OCI-LY3 (cell line): ENCODE measurements at regions not wholly inside any gene's neighbourhood (a gene's known extent, or its start where the extent isn't known, plus 50 kb on each side); places are given as distances from the start of the nearest gene placed in this dataset.

Experiments used
- H2AFZ ChIP-seq: fragments of 200-600, 300-600 bp; shearing (Covaris generic); 2 replicates; pipeline ENCODE4 v1.6.0; 2014; ENCODE audit warnings: antibody characterized with exemption, low read depth, low read length
- H3K27ac ChIP-seq: fragments of 200-600, 300-600 bp; sonication (generic); 2 replicates; pipeline ENCODE4 v1.5.1; 2014; ENCODE audit warnings: mild to moderate bottlenecking, low read length, moderate library complexity, mixed read lengths
- H3K27me3 ChIP-seq: fragments of 200-600, 300-600 bp; sonication (generic); 2 replicates; pipeline ENCODE4 v1.6.1; 2014; ENCODE audit warnings: low read depth, low read length, mixed read lengths
- H3K36me3 ChIP-seq: fragments of 200-600, 300-600 bp; sonication (generic); replicated peaks from 2 replicates; pipeline ENCODE3; 2014; ENCODE audit warnings: low read depth, low read length, mixed read lengths
- H3K4me1 ChIP-seq: fragments of 300-600, 200-600 bp; sonication (generic); 2 replicates; pipeline ENCODE4 v1.6.1; 2014; ENCODE audit warnings: low read length, mixed read lengths
- H3K4me2 ChIP-seq: fragments of 200-600, 300-600 bp; sonication (generic); 2 replicates; pipeline ENCODE4 v1.6.1; 2014; ENCODE audit warnings: low read length, mixed read lengths
- H3K4me3 ChIP-seq: fragments of 300-600, 200-600 bp; sonication (generic); 2 replicates; pipeline ENCODE4 v1.5.1; 2014; ENCODE audit warnings: antibody characterized with exemption, mild to moderate bottlenecking, low read length, moderate library complexity
- H3K79me2 ChIP-seq: fragments of 300-600, 200-600 bp; shearing (Covaris generic); 2 replicates; pipeline ENCODE4 v1.6.1; 2014; ENCODE audit warnings: mild to moderate bottlenecking, low read length, mixed read lengths
- H3K9ac ChIP-seq: fragments of 300-600, 200-600 bp; shearing (Covaris generic); 2 replicates; pipeline ENCODE4 v1.6.0; 2014; ENCODE audit warnings: mild to moderate bottlenecking, low read length, moderate library complexity
- H3K9me3 ChIP-seq: fragments of 200-600, 300-600 bp; shearing (Covaris generic); 2 replicates; pipeline ENCODE4 v1.6.1; 2014; ENCODE audit warnings: low read length, mixed read lengths; ENCODE audit not compliant: insufficient read depth
- H4K20me1 ChIP-seq: fragments of 200-600, 300-600 bp; sonication (generic); 2 replicates; pipeline ENCODE4 v1.6.1; 2016; ENCODE audit warnings: low read length, mixed read lengths; ENCODE audit not compliant: insufficient read depth
- CTCF ChIP-seq: fragments of 200-600, 300-600 bp; sonication (generic); IDR thresholded peaks from 2 replicates; pipeline ENCODE4 v1.5.1; 2014; ENCODE audit warnings: antibody characterized with exemption, low read length, low read depth
- EZH2phosphoT487 ChIP-seq: fragments of 200-600 bp; shearing (Covaris generic); IDR thresholded peaks from 2 replicates; pipeline ENCODE4 v1.6.1; 2018; ENCODE audit warnings: antibody characterized with exemption, mixed run types, low read depth

- Histone ChIP-seq H3K4me3 (no peak overlapping the region), H2AFZ (no peak overlapping the region), H3K27me3 (no peaks in the 10 kb centered on the region)
Observed at GRCh38 chr11:105236664-105237063, 97.1 kb upstream of the CARD18 start.

GRCh38 chr11:105233285-105233684 is 93.7 kb upstream of the CARD18 start:
- Histone ChIP-seq H3K9ac (no peak overlapping the region), H3K79me2 (no peaks in the 10 kb centered on the region), H4K20me1 (no peaks in the 10 kb centered on the region), H3K27ac (no peak overlapping the region), H3K4me3 (no peak overlapping the region), H3K27me3 (no peaks in the 10 kb centered on the region), H3K9me3 (no peaks in the 10 kb centered on the region), H3K4me2 (no peak overlapping the region), H3K4me1 (no peaks in the 10 kb centered on the region), H2AFZ (no peak overlapping the region), H3K36me3 (no peaks in the 10 kb centered on the region)
- TF ChIP-seq CTCF (no peak), EZH2phosphoT487 (no peak)

More at GRCh38 chr11:105236664-105237063, 97.1 kb upstream of the CARD18 start:
- H4K20me1 ChIP-seq, result no peaks in the 10 kb centered on the region
- no peak overlapping the region for H3K27ac ChIP-seq
- no peaks in the 10 kb centered on the region for H3K79me2 ChIP-seq
- no peak for TF ChIP-seq EZH2phosphoT487
- no peak for TF ChIP-seq CTCF
- no peaks in the 10 kb centered on the region for H3K4me1 ChIP-seq
- H3K36me3 ChIP-seq, result no peaks in the 10 kb centered on the region
- no peak overlapping the region for H3K4me2 ChIP-seq
- no peaks in the 10 kb centered on the region for H3K9me3 ChIP-seq
- H3K9ac ChIP-seq, result no peak overlapping the region

- TF ChIP-seq CTCF (no peak), EZH2phosphoT487 (no peak)
Observed at GRCh38 chr11:105232021-105232420, 92.5 kb upstream of the CARD18 start.

GRCh38 chr11:105230586-105230985 is 91.0 kb upstream of the CARD18 start:
- TF ChIP-seq EZH2phosphoT487 (no peak), CTCF (no peak)
- no peak overlapping the region for H3K4me3 ChIP-seq
- no peaks in the 10 kb centered on the region for H3K27me3 ChIP-seq
- H3K9ac ChIP-seq, result no peak overlapping the region
- no peak overlapping the region for H2AFZ ChIP-seq
- H3K27ac ChIP-seq, result no peak overlapping the region
- H3K36me3 ChIP-seq, result no peaks in the 10 kb centered on the region
- no peaks in the 10 kb centered on the region for H3K4me1 ChIP-seq
- H4K20me1 ChIP-seq, result no peaks in the 10 kb centered on the region
- no peak overlapping the region for H3K4me2 ChIP-seq
- H3K9me3 ChIP-seq, result no peaks in the 10 kb centered on the region
- H3K79me2 ChIP-seq, result no peaks in the 10 kb centered on the region

More at GRCh38 chr11:105232021-105232420, 92.5 kb upstream of the CARD18 start:
- Histone ChIP-seq H3K4me1 (no peaks in the 10 kb centered on the region), H2AFZ (no peak overlapping the region), H3K9ac (no peak overlapping the region), H3K4me3 (no peak overlapping the region), H3K36me3 (no peaks in the 10 kb centered on the region), H4K20me1 (no peaks in the 10 kb centered on the region), H3K9me3 (no peaks in the 10 kb centered on the region), H3K27me3 (no peaks in the 10 kb centered on the region), H3K4me2 (no peak overlapping the region), H3K79me2 (no peaks in the 10 kb centered on the region), H3K27ac (no peak overlapping the region)
